ENCODE measurements at regions not wholly inside any gene's neighbourhood (a gene's known extent, or its start where the extent isn't known, plus 50 kb on each side); places are given as distances from the start of the nearest gene placed in this dataset.

DNA sequence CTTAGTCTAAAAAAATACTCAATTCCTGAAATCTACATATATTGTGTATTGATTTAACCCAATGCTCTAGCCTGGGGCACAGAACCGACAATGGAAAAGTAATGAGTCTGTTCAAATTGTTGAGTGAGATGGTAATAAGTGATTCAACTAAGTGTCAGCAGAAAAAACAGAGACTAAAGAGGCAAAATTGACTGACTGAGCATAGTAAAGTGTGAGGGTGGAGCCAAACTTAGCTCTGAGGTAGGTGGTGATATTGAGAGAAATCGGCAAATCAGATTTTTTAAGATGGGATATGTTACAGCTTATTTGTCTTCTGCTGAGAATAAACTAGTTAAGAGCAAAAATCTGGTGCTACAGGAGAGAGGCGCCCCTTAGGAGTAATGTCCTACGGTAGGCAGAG is 764.0 kb upstream of the LRRN3 start:
- ATAC-seq = no peak
- no peak for TF ChIP-seq ZNF565 (CRISPR knock-in tag; conservative IDR thresholded peaks at IDR 0.05; ENCODE audit: low read depth)
- no peak for TF ChIP-seq POU6F1 (CRISPR knock-in tag; IDR thresholded peaks at IDR 0.05; ENCODE audit: borderline replicate concordance, low read depth)
- TF ChIP-seq ZC3H10 (CRISPR knock-in tag; IDR thresholded peaks at IDR 0.05) = no peak
- TF ChIP-seq TSHZ2 (CRISPR knock-in tag; IDR thresholded peaks at IDR 0.05) = no peak
- no peak for TF ChIP-seq TOX (CRISPR knock-in tag; IDR thresholded peaks at IDR 0.05; ENCODE audit: borderline replicate concordance)
- TF ChIP-seq ARNTL (CRISPR knock-in tag; IDR thresholded peaks at IDR 0.05; ENCODE audit: borderline replicate concordance, low read depth) = no peak
- no peak for TF ChIP-seq ZFP3 (CRISPR knock-in tag; IDR thresholded peaks at IDR 0.05)
- TF ChIP-seq, protein P1, sequence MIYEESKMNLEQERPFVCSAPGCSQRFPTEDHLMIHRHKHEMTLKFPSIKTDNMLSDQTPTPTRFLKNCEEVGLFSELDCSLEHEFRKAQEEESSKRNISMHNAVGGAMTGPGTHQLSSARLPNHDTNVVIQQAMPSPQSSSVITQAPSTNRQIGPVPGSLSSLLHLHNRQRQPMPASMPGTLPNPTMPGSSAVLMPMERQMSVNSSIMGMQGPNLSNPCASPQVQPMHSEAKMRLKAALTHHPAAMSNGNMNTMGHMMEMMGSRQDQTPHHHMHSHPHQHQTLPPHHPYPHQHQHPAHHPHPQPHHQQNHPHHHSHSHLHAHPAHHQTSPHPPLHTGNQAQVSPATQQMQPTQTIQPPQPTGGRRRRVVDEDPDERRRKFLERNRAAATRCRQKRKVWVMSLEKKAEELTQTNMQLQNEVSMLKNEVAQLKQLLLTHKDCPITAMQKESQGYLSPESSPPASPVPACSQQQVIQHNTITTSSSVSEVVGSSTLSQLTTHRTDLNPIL (CRISPR knock-in tag; IDR thresholded peaks at IDR 0.05; ENCODE audit: low read depth) = no peak
- TF ChIP-seq RARB (CRISPR knock-in tag; IDR thresholded peaks at IDR 0.05) = no peak
- no peak for TF ChIP-seq ESRRG (CRISPR knock-in tag; IDR thresholded peaks at IDR 0.05)
- TF ChIP-seq BACH2 (CRISPR knock-in tag; IDR thresholded peaks at IDR 0.05; ENCODE audit: borderline replicate concordance) = no peak

- TF ChIP-seq ISL1 (CRISPR knock-in tag; IDR thresholded peaks at IDR 0.05) = no peak
- no peak for TF ChIP-seq RARB (CRISPR knock-in tag; IDR thresholded peaks at IDR 0.05)
- no peak for TF ChIP-seq ZNF565 (CRISPR knock-in tag; conservative IDR thresholded peaks at IDR 0.05; ENCODE audit: low read depth)
- no peak for TF ChIP-seq ZFP3 (CRISPR knock-in tag; IDR thresholded peaks at IDR 0.05)
- TF ChIP-seq, protein P2, sequence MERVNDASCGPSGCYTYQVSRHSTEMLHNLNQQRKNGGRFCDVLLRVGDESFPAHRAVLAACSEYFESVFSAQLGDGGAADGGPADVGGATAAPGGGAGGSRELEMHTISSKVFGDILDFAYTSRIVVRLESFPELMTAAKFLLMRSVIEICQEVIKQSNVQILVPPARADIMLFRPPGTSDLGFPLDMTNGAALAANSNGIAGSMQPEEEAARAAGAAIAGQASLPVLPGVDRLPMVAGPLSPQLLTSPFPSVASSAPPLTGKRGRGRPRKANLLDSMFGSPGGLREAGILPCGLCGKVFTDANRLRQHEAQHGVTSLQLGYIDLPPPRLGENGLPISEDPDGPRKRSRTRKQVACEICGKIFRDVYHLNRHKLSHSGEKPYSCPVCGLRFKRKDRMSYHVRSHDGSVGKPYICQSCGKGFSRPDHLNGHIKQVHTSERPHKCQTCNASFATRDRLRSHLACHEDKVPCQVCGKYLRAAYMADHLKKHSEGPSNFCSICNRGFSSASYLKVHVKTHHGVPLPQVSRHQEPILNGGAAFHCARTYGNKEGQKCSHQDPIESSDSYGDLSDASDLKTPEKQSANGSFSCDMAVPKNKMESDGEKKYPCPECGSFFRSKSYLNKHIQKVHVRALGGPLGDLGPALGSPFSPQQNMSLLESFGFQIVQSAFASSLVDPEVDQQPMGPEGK (CRISPR knock-in tag; IDR thresholded peaks at IDR 0.05; ENCODE audit: borderline replicate concordance) = no peak
- TF ChIP-seq PPARA (CRISPR knock-in tag; IDR thresholded peaks at IDR 0.05; ENCODE audit: borderline replicate concordance) = no peak
- TF ChIP-seq, protein P1 (CRISPR knock-in tag; IDR thresholded peaks at IDR 0.05; ENCODE audit: low read depth) = no peak
- TF ChIP-seq SNAI2 (CRISPR knock-in tag; IDR thresholded peaks at IDR 0.05) = no peak
- ATAC-seq = no peak
These were observed 754.5 kb upstream of the LRRN3 start for GRCh38 chr7:110336423-110336822.

- no peak for ATAC-seq
- TF ChIP-seq OSR1 (CRISPR knock-in tag; IDR thresholded peaks at IDR 0.05) = no peak
- TF ChIP-seq SNAI2 (CRISPR knock-in tag; IDR thresholded peaks at IDR 0.05) = no peak
- no peak for TF ChIP-seq POU6F1 (CRISPR knock-in tag; IDR thresholded peaks at IDR 0.05; ENCODE audit: borderline replicate concordance, low read depth)
- TF ChIP-seq TCF4 (CRISPR knock-in tag; IDR thresholded peaks at IDR 0.05; ENCODE audit: borderline replicate concordance) = no peak
- TF ChIP-seq ZNF8 (CRISPR knock-in tag; IDR thresholded peaks at IDR 0.05) = no peak
- no peak for TF ChIP-seq BACH2 (CRISPR knock-in tag; IDR thresholded peaks at IDR 0.05; ENCODE audit: borderline replicate concordance)
- TF ChIP-seq ESRRG (CRISPR knock-in tag; IDR thresholded peaks at IDR 0.05) = no peak
- TF ChIP-seq TSHZ2 (CRISPR knock-in tag; IDR thresholded peaks at IDR 0.05) = no peak
- TF ChIP-seq, protein P2 (CRISPR knock-in tag; IDR thresholded peaks at IDR 0.05; ENCODE audit: borderline replicate concordance) = no peak
- no peak for TF ChIP-seq TOX (CRISPR knock-in tag; IDR thresholded peaks at IDR 0.05; ENCODE audit: borderline replicate concordance)
- TF ChIP-seq RARB (CRISPR knock-in tag; IDR thresholded peaks at IDR 0.05) = no peak
- no peak for TF ChIP-seq ZNF70 (CRISPR knock-in tag; IDR thresholded peaks at IDR 0.05)
- TF ChIP-seq CSDC2 (CRISPR knock-in tag; IDR thresholded peaks at IDR 0.05) = no peak
- TF ChIP-seq ARNTL (CRISPR knock-in tag; IDR thresholded peaks at IDR 0.05; ENCODE audit: borderline replicate concordance, low read depth) = no peak
- no peak for TF ChIP-seq ZC3H10 (CRISPR knock-in tag; IDR thresholded peaks at IDR 0.05)
These were observed 753.3 kb upstream of the LRRN3 start for GRCh38 chr7:110337646-110338045.

Measured in SK-N-SH treated with all-trans-retinoic acid at 6 μM for 48 hours (cell line).